ENCODE measurements at regions not wholly inside any gene's neighbourhood (a gene's known extent, or its start where the extent isn't known, plus 50 kb on each side); places are given as distances from the start of the nearest gene placed in this dataset.

DNA sequence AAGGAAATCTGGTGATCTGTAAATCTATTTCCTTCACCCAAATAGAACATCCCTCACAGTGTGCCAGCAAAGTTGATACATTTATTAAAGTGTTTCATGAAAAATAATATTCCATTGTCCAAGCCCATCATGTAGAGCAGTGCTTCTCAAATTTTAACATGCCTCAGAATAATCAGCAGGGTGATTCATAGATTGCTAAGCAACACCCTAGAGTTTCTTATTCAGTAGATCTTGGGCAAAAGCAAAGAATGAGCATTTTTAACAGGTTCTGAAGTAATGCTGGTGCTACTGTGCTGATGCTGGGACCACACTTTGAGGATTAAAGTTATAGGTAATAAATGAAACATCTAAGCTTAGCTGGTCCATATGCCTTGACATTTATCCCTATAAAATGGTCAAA, 210.5 kb downstream of the ZIC4 start:
- DNase-seq (no peak), ATAC-seq (no peak)
- Histone ChIP-seq H3K27ac (ENCODE audit: low read length) (no peak overlapping the region), H3K27me3 (ENCODE audit: control insufficient read depth, insufficient read depth) (no peaks in the 10 kb centered on the region), H3K9me3 (ENCODE audit: control insufficient read depth, low read length) (no peaks in the 10 kb centered on the region), H3K4me3 (ENCODE audit: low read length) (no peak overlapping the region), H3K4me1 (ENCODE audit: control insufficient read depth, insufficient read depth, low read length) (no peaks in the 10 kb centered on the region)
- intact Hi-C loops (cut with DNase I) = no loop called here

DNA sequence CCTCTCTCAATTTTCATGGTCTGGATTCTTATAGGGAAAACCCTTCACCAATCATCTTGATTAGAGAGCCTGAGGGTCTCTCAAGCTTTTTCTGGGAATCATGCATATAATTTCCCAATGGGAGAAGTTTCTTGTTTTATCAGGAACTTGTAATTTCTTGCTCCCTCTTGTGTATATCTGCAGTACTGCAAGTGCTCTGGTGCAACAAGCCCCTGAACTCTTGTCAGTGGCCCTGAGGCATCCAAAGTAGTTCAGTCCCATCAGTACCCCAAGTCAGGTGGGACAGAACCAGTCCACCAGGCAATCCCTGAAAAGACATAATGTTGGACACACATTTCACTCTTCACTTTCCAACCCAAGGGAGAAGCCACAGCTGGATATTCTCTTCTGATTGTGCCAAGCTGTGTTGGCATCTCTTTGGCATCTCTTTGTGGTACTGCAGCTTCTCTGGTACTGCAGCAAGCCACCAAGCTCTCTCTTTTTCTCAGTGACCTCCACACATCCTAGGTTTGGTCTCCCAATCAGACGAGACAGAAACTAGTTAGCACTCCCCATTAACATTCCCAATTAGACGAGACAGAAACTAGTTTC, 214.5 kb downstream of the ZIC4 start:
- 61% methylated on average over 2 of the region's 2 CpGs for WGBS
- DNase-seq = no peak
- intact Hi-C loops (cut with DNase I) = loop anchor here in 2 of 4 donors (5.0 kb wide), 1 partner anchor 375 kb away; no protein-coding TSS in a partner anchor

DNA sequence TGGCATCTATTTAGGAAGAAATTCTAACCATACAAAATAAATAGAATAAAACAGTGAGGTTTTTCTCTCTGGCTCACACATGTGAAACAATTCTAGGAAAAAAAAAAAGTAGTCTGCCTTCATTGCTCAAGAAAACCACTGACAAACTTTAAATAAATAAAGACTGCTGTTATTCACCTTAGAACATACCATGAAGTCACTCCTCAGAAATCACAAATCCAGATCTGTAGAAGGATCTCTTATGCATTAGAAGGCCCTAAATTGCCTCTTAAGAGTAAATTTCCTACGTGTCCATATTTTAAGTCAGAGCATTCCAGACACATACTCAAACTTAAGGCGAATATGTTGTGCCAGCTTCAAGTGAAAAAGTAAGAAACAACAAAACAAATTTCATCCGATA, 217.3 kb downstream of the ZIC4 start:
- Histone ChIP-seq H3K4me3 (ENCODE audit: low read length) (no peak overlapping the region), H3K9me3 (ENCODE audit: control insufficient read depth, low read length) (no peaks in the 10 kb centered on the region), H3K27me3 (ENCODE audit: control insufficient read depth, insufficient read depth) (no peaks in the 10 kb centered on the region), H3K4me1 (ENCODE audit: control insufficient read depth, insufficient read depth, low read length) (no peaks in the 10 kb centered on the region), H3K27ac (ENCODE audit: low read length) (no peak overlapping the region)
- DNase-seq (no peak), ATAC-seq (no peak)
- intact Hi-C loops (cut with DNase I) = no loop called here
- WGBS = 70% methylated on average over 3 of the region's 3 CpGs

More for the DNA sequence above, 214.5 kb downstream of the ZIC4 start:
- Histone ChIP-seq H3K4me3 (ENCODE audit: low read length) (no peak overlapping the region), H3K27ac (ENCODE audit: low read length) (no peak overlapping the region), H3K4me1 (ENCODE audit: control insufficient read depth, insufficient read depth, low read length) (no peaks in the 10 kb centered on the region), H3K9me3 (ENCODE audit: control insufficient read depth, low read length) (no peaks in the 10 kb centered on the region), H3K27me3 (ENCODE audit: control insufficient read depth, insufficient read depth) (no peaks in the 10 kb centered on the region)
- ATAC-seq = no peak

DNA sequence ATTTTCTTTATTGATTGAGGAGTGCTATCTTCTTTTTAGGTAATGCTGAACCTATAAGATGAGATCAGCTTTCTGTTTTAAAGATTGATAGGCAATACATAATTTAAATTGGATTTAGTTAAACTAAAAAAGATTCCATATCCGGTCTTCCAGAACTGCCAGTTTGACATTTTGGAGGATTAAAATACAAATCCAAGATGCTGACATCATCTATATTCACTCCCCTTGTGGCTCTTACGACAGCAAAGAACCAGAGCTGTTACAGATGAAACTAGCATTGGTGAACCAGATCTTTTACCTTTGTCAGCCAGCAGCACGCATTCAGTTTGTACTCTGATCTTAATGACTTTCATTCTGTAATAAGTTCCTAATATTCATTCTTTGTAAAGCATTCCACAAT, 218.7 kb downstream of the ZIC4 start:
- no peak for ATAC-seq
- intact Hi-C loops (cut with DNase I) = no loop called here
- WGBS = 71% methylated on average over 3 of the region's 3 CpGs

DNA sequence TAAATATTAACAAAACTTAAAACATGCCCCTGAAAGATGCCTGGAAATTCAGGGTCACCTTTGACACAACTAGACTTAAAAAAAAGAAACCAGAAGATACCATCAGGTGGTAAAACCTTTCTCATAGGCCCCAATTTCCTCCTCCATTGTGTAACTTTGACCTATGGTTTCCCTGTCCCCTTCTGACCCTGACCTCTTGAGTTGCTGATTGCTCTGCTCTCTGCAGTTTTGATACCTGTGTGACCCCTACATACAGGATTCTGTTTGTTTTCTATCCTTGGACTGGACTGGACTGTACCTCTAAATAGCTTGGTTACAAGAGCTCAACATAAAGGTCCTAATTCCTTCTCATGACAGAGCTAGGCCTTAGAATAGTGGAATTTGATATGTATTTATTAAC, 220.6 kb downstream of the ZIC4 start:
- DNase-seq = no peak
- ATAC-seq = no peak
- H3K27me3 ChIP-seq (ENCODE audit: control insufficient read depth, insufficient read depth) = no peaks in the 10 kb centered on the region
- H3K4me1 ChIP-seq (ENCODE audit: control insufficient read depth, insufficient read depth, low read length) = no peaks in the 10 kb centered on the region
- H3K4me3 ChIP-seq (ENCODE audit: low read length) = no peak overlapping the region
- H3K9me3 ChIP-seq (ENCODE audit: control insufficient read depth, low read length) = no peaks in the 10 kb centered on the region
- no peak overlapping the region for H3K27ac ChIP-seq (ENCODE audit: low read length)
- intact Hi-C loops (cut with DNase I) = no loop called here

More for the DNA sequence above, 218.7 kb downstream of the ZIC4 start:
- no peak overlapping the region for H3K4me3 ChIP-seq (ENCODE audit: low read length)
- no peaks in the 10 kb centered on the region for H3K27me3 ChIP-seq (ENCODE audit: control insufficient read depth, insufficient read depth)
- H3K27ac ChIP-seq (ENCODE audit: low read length) = no peak overlapping the region
- no peaks in the 10 kb centered on the region for H3K4me1 ChIP-seq (ENCODE audit: control insufficient read depth, insufficient read depth, low read length)
- DNase-seq = no peak
- H3K9me3 ChIP-seq (ENCODE audit: control insufficient read depth, low read length) = no peaks in the 10 kb centered on the region

DNA sequence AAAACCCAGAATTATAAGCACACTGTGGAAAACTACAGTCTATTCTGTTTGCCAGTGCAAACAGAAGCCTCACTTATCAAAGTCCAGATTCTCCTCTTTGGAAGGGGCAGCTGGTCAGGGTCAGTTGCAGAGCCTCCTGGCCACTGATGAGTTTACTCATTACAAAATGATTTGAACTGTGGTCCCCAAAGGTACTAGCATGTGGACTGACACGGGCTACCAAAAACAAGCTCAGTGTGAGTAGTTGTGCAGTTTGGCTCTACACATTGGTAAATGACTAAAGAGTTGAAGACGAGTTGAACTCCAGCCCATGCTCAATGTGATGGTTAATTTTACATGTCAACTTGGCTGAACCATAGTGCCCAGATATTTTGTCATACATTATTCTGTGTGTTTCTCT, 221.5 kb downstream of the ZIC4 start:
- no peak overlapping the region for H3K4me3 ChIP-seq (ENCODE audit: low read length)
- H3K27ac ChIP-seq (ENCODE audit: low read length) = no peak overlapping the region
- no peaks in the 10 kb centered on the region for H3K4me1 ChIP-seq (ENCODE audit: control insufficient read depth, insufficient read depth, low read length)
- intact Hi-C loops (cut with DNase I) = loop anchor here in 1 of 4 donors (5.0 kb wide), 1 partner anchor 367 kb away; no protein-coding TSS in a partner anchor
- no peaks in the 10 kb centered on the region for H3K9me3 ChIP-seq (ENCODE audit: control insufficient read depth, low read length)
- ATAC-seq (no peak), DNase-seq (no peak)
- WGBS = 78% methylated on average over 2 of the region's 2 CpGs
- H3K27me3 ChIP-seq (ENCODE audit: control insufficient read depth, insufficient read depth) = no peaks in the 10 kb centered on the region

DNA sequence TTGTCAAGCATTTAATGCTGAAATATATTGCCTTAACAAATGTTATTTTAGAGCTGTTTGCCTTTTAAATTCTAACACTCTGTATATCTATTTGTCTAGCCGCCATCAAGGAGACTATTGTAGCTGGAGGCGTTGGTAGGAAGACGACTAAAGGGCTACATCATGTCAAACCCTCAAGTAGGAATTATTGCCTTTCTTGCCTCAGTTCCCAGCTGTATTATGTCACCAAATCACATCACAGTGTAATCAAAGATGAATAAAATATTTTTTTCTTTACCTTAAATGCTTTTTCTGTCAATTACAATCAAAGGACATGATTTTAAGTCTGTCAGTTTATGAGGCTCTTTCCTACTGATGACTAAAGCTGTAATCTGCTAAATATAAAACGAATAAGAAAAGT, 233.1 kb downstream of the ZIC4 start:
- ATAC-seq (no peak), DNase-seq (no peak)
- Histone ChIP-seq H3K4me3 (ENCODE audit: low read length) (no peak overlapping the region), H3K9me3 (ENCODE audit: control insufficient read depth, low read length) (no peaks in the 10 kb centered on the region), H3K27me3 (ENCODE audit: control insufficient read depth, insufficient read depth) (no peaks in the 10 kb centered on the region), H3K4me1 (ENCODE audit: control insufficient read depth, insufficient read depth, low read length) (no peaks in the 10 kb centered on the region), H3K27ac (ENCODE audit: low read length) (no peak overlapping the region)
- WGBS = 64% methylated on average over 4 of the region's 4 CpGs
- intact Hi-C loops (cut with DNase I) = no loop called here

DNA sequence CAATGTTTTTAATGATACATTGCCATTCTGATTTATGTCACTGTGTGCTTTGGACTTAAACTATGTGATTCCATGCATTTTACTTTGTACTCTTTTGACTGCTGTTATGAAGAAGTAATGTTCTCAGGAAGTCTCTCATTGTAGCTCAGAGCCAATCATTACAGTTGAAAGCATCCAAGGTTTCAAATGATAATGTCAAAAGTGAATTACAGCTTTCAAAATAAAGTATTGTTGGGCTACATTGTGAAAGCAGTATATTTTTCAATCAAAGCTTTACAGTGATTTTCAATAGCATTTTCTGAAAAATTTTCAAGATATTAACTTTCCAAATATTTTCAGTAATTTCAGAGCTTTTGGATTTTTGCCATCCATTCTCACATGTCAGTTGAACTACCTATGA, 243.6 kb downstream of the ZIC4 start:
- DNase-seq = no peak
- Histone ChIP-seq H3K27ac (ENCODE audit: low read length) (no peak overlapping the region), H3K4me1 (ENCODE audit: control insufficient read depth, insufficient read depth, low read length) (no peaks in the 10 kb centered on the region), H3K9me3 (ENCODE audit: control insufficient read depth, low read length) (no peaks in the 10 kb centered on the region), H3K4me3 (ENCODE audit: low read length) (no peak overlapping the region), H3K27me3 (ENCODE audit: control insufficient read depth, insufficient read depth) (no peaks in the 10 kb centered on the region)
- intact Hi-C loops (cut with DNase I) = no loop called here
- ATAC-seq = no peak

DNA sequence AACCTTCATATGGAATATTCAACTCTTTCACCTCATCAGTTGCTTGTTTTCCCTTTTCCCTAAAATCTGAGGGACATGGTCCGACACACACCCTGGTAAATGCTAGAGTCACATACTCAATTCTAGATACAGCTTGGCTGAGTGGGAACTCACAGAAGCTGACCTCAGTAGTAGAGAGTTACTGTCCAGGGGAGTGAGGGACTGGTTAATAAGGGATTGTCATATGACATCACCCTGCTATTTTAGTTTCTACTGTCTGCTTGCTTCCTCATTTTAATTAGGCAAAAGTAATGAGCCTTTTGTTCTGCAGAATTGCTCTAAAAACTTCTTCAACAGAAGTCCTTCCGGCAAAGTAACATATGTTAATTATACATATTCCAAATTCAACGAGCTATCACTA, 244.5 kb downstream of the ZIC4 start:
- no peak for DNase-seq
- Histone ChIP-seq H3K4me3 (ENCODE audit: low read length) (no peak overlapping the region), H3K9me3 (ENCODE audit: control insufficient read depth, low read length) (no peaks in the 10 kb centered on the region), H3K4me1 (ENCODE audit: control insufficient read depth, insufficient read depth, low read length) (no peaks in the 10 kb centered on the region), H3K27ac (ENCODE audit: low read length) (no peak overlapping the region), H3K27me3 (ENCODE audit: control insufficient read depth, insufficient read depth) (no peaks in the 10 kb centered on the region)
- WGBS = 61% methylated on average over 3 of the region's 3 CpGs
- no peak for ATAC-seq
- intact Hi-C loops (cut with DNase I) = no loop called here

DNA sequence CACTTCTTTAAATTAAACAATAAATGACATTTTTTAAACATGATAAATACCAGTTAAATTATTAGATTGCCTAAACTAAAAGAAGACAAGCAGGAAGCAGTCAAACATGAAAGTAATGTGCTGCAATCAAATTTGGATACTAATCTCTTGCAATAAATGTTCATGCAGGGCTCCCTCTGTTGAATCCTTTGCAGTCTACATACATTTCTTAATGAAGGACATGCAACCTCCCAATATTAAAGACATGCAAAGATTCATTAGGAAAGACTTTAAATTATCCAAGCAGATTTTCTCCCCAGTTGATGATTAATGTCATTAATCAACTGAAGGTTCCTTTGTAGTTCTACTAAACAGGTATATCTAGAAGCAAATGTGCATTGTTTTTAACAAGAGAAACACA, 245.4 kb downstream of the ZIC4 start:
- Histone ChIP-seq H3K27ac (ENCODE audit: low read length) (no peak overlapping the region), H3K9me3 (ENCODE audit: control insufficient read depth, low read length) (no peaks in the 10 kb centered on the region), H3K4me1 (ENCODE audit: control insufficient read depth, insufficient read depth, low read length) (no peaks in the 10 kb centered on the region), H3K27me3 (ENCODE audit: control insufficient read depth, insufficient read depth) (no peaks in the 10 kb centered on the region), H3K4me3 (ENCODE audit: low read length) (no peak overlapping the region)
- ATAC-seq = no peak
- intact Hi-C loops (cut with DNase I) = no loop called here
- no peak for DNase-seq

DNA sequence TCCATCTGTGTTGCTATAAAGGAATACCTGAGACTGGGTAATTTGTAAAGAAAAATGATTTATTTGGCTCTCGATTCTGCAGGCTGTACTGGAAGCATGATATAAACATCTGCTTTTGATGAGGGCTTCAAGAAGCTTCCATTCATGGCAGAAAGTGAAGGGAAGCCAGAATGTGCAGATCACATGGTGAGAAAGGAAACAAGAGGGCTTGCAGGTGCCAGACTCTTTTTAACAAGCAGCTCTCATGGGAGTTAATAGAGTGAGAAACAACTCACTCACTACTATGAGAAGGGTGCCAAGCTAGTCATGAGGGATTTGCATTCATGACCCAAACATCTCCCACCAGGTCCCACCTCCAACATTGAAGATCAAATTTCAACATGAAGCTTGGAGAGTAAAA, 247.2 kb downstream of the ZIC4 start:
- WGBS = 75% methylated on average over 1 of the region's 1 CpG
- no peaks in the 10 kb centered on the region for H3K9me3 ChIP-seq (ENCODE audit: control insufficient read depth, low read length)
- no peak for ATAC-seq
- intact Hi-C loops (cut with DNase I) = no loop called here
- H3K27me3 ChIP-seq (ENCODE audit: control insufficient read depth, insufficient read depth) = no peaks in the 10 kb centered on the region
- no peak overlapping the region for H3K27ac ChIP-seq (ENCODE audit: low read length)
- no peak overlapping the region for H3K4me3 ChIP-seq (ENCODE audit: low read length)
- no peaks in the 10 kb centered on the region for H3K4me1 ChIP-seq (ENCODE audit: control insufficient read depth, insufficient read depth, low read length)
- no peak for DNase-seq

DNA sequence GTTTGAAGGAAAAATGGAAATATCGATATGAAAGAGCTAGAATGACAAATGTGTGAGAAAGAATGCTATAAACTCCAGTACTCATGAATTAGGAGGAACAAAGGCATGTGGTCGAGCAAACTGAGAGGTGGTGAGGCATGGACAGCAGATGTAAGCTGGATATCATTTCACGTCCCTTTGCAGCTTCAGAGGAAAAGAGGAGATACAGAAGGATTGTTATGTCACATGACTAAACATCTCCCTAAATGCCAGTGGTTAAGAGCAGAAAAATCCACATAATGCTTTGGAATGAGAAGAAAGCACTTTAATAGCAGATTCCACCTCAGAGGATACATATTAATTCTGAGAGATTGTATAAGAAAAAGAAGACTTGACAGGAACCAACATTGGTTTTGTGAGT, 248.7 kb downstream of the ZIC4 start:
- H3K27me3 ChIP-seq (ENCODE audit: control insufficient read depth, insufficient read depth) = no peaks in the 10 kb centered on the region
- H3K9me3 ChIP-seq (ENCODE audit: control insufficient read depth, low read length) = no peaks in the 10 kb centered on the region
- DNase-seq (no peak), ATAC-seq (no peak)
- intact Hi-C loops (cut with DNase I) = no loop called here
- no peak overlapping the region for H3K27ac ChIP-seq (ENCODE audit: low read length)
- 57% methylated on average over 3 of the region's 3 CpGs for WGBS
- no peak overlapping the region for H3K4me3 ChIP-seq (ENCODE audit: low read length)
- no peaks in the 10 kb centered on the region for H3K4me1 ChIP-seq (ENCODE audit: control insufficient read depth, insufficient read depth, low read length)
